CD4-positive, alpha-beta T cell treated with Interleukin-6 for 4 hours (primary cell): ENCODE measurements at regions not wholly inside any gene's neighbourhood (a gene's known extent, or its start where the extent isn't known, plus 50 kb on each side); places are given as distances from the start of the nearest gene placed in this dataset.
"Not testable (repeated sequence)": the region's sequence is repeated elsewhere in the genome, so short reads cannot be mapped to it uniquely, and the experiment has no call there.

Source experiments
- DNase-seq: peaks from one replicate; pipeline ENCODE4 v3.0.0-alpha.2; 2020; ENCODE audit warnings: mixed read lengths

GRCh38 chr9:62837254-62837911 lies 1647.5 kb downstream of the SPATA31A7 start:
- DNase-seq = peak; percentile 26

DNA sequence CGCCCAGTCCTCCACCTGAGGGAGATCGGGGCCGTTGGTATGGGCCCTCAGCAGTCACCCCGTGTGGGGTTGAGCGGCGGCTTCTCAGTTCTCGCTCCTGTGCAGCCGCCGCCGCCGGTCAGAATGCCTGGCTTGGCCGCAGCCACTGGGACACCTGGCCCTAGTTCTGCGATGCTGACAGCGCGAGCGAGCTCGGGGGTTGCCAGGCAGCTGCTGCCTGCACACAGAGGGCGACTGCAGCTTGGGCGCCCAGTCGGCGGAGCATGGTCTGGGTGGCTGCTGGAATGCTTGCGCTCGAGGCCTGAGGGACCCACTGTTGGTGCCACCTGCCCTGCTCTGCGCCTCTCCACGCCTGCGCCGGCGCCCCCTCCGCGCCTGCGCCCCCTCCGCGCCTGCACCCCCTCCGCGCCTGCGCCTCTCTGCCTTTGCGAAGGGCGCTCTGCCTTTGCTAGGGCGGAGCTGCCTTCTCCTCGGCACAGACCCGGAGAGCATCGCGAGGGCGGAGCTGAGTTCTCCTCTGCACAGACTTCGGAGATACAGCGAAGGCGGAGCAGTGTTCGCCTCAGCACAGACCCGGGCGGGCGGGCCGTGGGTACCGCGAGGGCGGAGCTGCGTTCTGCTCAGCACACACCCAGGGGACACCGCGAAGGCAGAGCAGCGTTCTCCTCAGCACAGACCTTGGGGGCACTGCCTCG lies 1648.3 kb downstream of the SPATA31A7 start:
- peak; percentile 91 for DNase-seq

DNA sequence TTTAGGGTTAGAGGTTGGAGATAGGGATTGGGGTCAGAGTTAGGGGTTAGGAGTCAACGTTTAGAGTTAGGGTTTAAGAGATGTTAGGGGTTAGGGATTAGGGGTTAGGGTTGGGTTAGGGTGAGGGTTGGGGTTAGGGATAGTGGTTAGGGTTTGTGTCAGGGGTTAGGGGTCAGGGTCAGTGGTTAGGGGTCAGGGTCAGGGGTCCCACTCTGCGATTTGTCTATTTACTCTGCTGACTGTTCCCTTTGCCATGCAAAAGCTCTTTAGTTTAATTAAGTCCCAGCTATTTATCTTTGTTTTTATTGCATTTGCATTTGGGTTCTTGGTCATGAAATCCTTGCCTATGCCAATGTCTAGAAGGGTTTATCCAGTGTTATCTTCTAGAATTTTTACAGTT lies 1649.3 kb downstream of the SPATA31A7 start:
- not testable (repeated sequence) for DNase-seq

GRCh38 chr9:62843145-62843544 lies 1653.3 kb downstream of the SPATA31A7 start:
- not testable (repeated sequence) for DNase-seq

GRCh38 chr9:62843706-62844290 lies 1654.0 kb downstream of the SPATA31A7 start:
- not testable (repeated sequence) for DNase-seq

- not testable (repeated sequence) for DNase-seq
These were observed 1654.9 kb downstream of the SPATA31A7 start for GRCh38 chr9:62844681-62845185.

GRCh38 chr9:62848258-62848657 lies 1658.4 kb downstream of the SPATA31A7 start:
- DNase-seq = not testable (repeated sequence)

GRCh38 chr9:62849991-62850390 lies 1660.2 kb downstream of the SPATA31A7 start:
- DNase-seq = not testable (repeated sequence)

DNA sequence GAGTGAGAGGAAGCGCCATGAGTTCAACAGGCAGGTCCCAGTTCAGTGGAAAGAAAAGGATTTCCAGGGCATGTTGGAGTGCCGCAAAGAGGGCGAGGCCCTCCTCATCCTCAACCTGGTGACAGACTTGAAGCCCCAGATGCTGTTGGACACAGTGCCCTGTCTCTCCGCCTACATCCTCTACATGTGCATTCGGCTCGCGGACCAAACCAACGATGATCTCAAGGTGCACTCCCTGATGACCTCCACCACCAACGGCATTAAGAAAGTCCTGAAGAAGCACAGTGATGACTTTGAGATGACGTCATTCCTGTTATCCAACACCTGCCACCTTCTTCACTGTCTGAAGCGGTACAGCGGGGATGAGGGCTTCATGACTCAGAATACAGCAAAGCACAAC lies 1667.4 kb downstream of the SPATA31A7 start:
- DNase-seq = not testable (repeated sequence)

GRCh38 chr9:62858240-62858639 lies 1668.4 kb downstream of the SPATA31A7 start:
- DNase-seq = not testable (repeated sequence)

- DNase-seq = not testable (repeated sequence)
These were observed 1671.4 kb downstream of the SPATA31A7 start for GRCh38 chr9:62860939-62861860.

DNA sequence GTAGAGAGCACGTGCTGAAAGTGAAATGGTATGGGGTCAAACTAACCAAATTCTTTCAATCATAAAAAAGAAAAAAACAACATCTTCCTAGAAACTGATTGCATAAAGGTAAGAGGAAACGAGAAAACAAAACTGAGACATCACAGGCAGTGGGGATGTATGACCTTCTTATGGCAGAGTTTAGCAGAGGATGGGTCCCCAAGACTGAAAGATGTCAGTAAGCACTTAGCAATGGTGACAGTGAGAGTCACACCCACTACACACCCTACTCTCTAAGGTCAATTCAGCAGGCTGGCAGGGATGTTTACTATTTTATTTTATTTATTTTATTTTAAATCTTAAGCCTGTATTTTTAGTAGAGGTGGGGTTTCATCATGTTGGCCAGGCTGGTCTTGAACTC lies 1672.3 kb downstream of the SPATA31A7 start:
- DNase-seq = not testable (repeated sequence)

- DNase-seq = not testable (repeated sequence)
These were observed 1673.5 kb downstream of the SPATA31A7 start for GRCh38 chr9:62863319-62863718.

- not testable (repeated sequence) for DNase-seq
These were observed 1674.0 kb downstream of the SPATA31A7 start for GRCh38 chr9:62863867-62864266.

DNA sequence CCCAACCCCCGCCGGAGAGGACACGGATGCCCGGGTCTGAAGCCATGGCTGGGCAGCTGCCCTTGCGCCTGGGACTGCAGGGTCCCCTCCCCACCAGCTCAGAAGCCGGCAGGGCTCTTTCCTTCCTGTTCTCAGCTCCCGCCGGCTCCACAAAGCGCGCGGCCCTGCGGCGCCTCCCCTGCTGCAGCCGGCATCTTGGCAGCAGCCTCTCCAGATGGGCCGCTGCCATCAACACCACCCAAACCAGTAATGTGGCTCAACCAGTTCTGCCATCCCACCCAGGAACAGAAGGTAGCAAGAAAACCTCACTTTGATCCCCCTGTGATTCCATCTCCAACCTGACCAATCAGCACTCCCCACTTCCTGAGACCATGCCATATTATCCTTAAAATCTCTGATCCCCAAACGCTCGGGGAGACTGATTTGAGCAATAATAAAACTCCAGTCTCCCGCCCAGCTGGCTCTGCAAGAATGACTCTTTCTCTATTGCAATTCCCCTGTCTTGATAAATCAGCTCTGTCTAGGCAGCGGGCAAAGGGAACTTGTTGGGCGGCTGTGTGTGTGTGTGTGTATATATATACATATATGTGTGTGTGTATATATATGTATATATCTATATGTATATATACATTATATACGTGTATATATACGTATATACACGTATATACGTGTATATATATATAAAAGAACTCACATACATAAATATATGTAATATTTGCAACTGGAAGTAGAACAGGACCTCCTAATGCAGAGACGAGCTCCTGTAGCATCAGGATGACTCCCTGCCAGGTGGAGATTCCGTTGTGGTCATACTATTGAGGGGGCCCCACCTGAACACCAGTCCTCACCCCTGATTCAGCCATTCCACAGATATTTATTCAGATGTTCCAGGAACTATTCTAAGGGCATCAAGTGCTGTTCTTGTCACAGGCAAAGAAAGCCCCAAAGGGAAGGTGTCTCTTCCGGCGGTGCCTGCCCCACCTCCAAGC lies 1674.9 kb downstream of the SPATA31A7 start:
- DNase-seq = not testable (repeated sequence)

GRCh38 chr9:62869061-62869460 lies 1679.2 kb downstream of the SPATA31A7 start:
- not testable (repeated sequence) for DNase-seq

GRCh38 chr9:62871765-62872164 lies 1681.9 kb downstream of the SPATA31A7 start:
- DNase-seq = not testable (repeated sequence)

DNA sequence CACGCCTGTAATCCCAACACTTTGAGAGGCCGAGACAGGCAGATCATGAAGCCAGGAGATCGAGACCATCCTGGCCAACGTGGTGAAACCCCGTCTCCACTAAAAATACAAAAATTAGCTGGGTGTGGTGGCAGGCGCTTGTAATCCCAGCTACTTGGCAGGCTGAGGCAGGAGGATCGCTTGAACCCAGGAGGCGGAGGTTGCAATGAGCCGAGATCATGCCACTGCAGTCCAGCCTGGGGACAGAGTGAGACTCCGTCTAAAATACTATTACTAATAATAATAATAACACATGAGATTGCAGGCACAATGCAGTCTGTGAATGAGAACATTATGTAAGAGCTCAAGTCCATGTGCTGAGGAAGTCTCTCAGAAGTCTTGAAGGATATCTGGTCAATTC lies 1684.4 kb downstream of the SPATA31A7 start:
- DNase-seq = not testable (repeated sequence)

- not testable (repeated sequence) for DNase-seq
These were observed 1685.1 kb downstream of the SPATA31A7 start for GRCh38 chr9:62874745-62875599.

DNA sequence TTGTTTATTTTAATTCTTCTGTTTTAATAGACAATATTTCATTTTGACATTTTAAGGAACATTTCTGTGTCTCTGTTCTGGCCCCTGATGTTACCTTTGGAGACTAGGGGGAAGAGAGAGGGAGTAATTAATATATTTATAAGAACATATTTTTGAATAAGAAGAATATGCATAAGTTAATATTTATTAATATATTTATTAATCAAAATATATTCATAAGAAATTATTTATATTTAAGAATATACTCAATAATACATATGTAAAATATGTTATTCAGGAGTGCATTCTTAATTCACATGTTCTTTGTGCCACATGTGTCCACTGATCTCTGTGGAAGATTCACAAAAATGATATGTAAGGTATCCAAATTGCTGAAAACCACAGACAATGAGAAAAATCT lies 1687.7 kb downstream of the SPATA31A7 start:
- DNase-seq = not testable (repeated sequence)
